ENCODE measurements at regions not wholly inside any gene's neighbourhood (a gene's known extent, or its start where the extent isn't known, plus 50 kb on each side); places are given as distances from the start of the nearest gene placed in this dataset.

DNA sequence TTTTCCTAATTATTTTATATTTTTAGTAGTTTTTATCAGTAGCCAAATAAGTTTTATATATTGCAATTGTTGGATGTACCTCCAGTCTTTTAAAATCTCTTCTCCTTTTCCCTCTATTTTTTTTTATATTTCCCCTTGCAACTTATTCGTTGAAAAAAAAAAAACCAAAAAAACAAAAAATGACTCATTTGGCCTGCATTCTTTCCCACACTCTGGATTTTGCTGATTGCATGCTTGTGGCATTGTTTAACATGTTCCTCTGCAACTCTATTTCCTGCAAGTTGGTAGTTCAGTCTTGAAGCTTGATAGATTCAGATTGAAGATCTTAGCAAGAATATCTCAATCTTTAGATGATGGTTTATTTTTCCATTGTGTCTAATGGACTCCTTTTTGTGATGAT is 260.6 kb upstream of the BOD1L1 start:
- TF ChIP-seq, protein P1, sequence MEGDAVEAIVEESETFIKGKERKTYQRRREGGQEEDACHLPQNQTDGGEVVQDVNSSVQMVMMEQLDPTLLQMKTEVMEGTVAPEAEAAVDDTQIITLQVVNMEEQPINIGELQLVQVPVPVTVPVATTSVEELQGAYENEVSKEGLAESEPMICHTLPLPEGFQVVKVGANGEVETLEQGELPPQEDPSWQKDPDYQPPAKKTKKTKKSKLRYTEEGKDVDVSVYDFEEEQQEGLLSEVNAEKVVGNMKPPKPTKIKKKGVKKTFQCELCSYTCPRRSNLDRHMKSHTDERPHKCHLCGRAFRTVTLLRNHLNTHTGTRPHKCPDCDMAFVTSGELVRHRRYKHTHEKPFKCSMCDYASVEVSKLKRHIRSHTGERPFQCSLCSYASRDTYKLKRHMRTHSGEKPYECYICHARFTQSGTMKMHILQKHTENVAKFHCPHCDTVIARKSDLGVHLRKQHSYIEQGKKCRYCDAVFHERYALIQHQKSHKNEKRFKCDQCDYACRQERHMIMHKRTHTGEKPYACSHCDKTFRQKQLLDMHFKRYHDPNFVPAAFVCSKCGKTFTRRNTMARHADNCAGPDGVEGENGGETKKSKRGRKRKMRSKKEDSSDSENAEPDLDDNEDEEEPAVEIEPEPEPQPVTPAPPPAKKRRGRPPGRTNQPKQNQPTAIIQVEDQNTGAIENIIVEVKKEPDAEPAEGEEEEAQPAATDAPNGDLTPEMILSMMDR (IDR thresholded peaks at IDR 0.05), result no peak
- no peak for TF ChIP-seq POLR2A (IDR thresholded peaks at IDR 0.05)
- TF ChIP-seq POLR2AphosphoS5 (IDR thresholded peaks at IDR 0.05), result no peak
